Activated effector memory CD4-positive, alpha-beta T cell treated with anti-CD3 and anti-CD28 coated beads, Interleukin-2, amount 50 U/mL, for 16 hours (primary cell): ENCODE measurements at regions not wholly inside any gene's neighbourhood (a gene's known extent, or its start where the extent isn't known, plus 50 kb on each side); places are given as distances from the start of the nearest gene placed in this dataset.

Experiments
- DNase-seq: peaks from one replicate; pipeline ENCODE4 v3.0.0-alpha.2; 2020

GRCh38 chr7:130931423-130931822 lies 197.4 kb upstream of the KLF14 start:
- no peak for DNase-seq

- peak; percentile 62 for DNase-seq
These were observed 198.1 kb upstream of the KLF14 start for GRCh38 chr7:130932088-130932487.

- peak; percentile 63 for DNase-seq
These were observed 198.8 kb upstream of the KLF14 start for GRCh38 chr7:130932667-130933432.

DNA sequence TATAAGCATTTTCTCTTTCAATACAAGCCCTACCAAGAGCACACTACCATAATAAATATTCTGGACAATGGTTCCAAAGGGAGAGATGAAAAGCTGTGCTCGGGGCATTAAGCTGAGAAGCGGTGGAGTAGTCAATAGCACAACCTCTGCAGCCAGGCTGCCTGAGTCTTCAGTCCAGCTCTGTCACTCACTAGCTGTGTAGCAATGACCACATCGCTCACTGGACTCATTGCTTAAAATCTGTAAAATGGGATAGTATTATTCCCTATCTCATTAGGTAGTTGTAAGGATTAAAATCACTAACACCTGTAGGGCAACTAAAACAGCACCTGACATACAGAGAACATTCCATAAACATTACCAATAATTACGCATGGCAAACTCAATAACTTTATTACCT lies 199.9 kb upstream of the KLF14 start:
- no peak for DNase-seq

DNA sequence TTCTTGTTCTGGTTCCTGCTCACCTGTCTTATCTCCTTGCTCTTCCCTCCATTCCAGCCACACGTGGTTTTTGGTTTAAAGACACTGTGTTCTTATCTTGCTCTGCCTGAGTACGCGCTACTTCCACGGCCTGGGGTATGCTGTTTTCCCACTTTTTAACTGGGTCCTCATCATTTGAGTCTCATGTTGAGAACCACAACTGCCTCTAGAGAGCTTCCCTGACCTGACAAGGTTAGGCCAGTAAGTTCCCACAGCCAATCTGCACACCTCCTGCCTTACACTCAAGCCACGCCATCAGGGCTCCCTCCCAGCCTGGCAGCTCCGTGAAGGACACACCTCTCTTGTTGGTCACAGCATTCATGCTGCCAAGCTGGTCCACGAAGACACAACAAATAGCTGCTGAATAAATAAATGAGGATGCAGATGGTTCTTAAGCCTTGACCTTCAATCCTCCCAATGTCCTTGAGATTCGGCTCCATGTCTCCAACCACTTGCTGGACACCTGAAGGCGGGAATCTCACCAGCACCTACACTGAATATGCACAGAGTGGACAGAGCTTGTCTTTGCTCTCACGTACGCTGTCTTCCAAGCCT lies 201.7 kb upstream of the KLF14 start:
- peak; percentile 61 for DNase-seq

- DNase-seq: peak; percentile 62
These were observed 202.4 kb upstream of the KLF14 start for GRCh38 chr7:130936202-130936931.

DNA sequence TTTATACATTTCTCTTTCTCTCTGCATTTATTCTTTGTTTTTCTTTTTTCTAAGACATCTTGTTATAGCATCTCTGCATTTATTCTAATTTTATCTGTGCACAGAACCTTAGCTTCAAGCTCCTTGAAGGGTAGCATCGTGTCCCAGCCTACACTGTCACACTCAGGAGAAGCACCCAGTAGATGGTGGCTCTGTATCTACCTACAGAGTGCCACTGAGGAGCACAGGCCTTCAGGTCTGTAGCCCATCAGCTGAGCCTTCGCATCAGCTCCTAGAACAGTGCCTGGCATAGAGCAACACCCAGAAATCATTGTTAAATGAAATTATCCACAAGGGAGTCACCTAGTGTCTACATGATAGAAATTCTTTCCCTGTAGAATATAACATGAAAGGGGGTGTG lies 203.0 kb upstream of the KLF14 start:
- DNase-seq: no peak

GRCh38 chr7:130937830-130938229 lies 203.8 kb upstream of the KLF14 start:
- peak; percentile 58 for DNase-seq

DNA sequence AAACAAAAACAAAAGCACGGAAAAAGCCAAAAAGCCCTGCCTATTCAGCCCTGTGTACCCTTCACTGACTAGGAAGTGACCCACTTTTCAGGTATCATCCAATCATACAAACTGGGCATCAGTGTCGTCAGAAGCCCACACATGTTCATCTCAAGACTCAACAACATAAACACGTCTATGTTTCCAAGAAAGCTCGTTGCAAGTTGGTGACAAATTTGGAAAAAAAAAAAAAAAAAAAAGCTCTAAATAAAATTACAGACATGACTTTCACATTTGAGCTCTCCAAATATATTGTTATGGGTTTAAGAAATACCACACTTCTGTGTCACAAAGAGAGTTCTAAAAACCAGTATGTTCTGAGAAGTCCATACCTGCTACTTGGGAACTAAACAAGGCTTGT lies 204.7 kb upstream of the KLF14 start:
- DNase-seq: peak; percentile 73

GRCh38 chr7:130939321-130940095 lies 205.5 kb upstream of the KLF14 start:
- DNase-seq: no peak

GRCh38 chr7:130940326-130940725 lies 206.3 kb upstream of the KLF14 start:
- no peak for DNase-seq

DNA sequence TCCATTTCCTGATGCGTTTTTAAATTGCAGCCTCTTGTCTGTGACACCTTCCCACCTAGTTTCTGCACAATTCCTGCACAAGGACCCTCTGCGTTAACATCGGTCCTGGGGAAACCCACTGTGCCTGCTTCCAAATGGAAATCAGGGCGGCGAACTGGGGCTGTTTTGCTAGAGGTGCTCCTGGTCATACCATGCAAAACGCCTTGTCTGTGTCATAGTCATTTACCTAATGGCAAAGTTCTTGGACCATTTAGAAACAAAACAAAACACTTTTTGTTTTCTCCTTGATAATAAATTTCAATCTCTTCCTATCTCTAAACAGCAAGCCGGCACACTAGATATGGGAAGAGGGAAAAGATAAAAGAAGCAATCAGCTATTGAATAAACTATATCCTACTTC lies 206.9 kb upstream of the KLF14 start:
- DNase-seq: no peak

DNA sequence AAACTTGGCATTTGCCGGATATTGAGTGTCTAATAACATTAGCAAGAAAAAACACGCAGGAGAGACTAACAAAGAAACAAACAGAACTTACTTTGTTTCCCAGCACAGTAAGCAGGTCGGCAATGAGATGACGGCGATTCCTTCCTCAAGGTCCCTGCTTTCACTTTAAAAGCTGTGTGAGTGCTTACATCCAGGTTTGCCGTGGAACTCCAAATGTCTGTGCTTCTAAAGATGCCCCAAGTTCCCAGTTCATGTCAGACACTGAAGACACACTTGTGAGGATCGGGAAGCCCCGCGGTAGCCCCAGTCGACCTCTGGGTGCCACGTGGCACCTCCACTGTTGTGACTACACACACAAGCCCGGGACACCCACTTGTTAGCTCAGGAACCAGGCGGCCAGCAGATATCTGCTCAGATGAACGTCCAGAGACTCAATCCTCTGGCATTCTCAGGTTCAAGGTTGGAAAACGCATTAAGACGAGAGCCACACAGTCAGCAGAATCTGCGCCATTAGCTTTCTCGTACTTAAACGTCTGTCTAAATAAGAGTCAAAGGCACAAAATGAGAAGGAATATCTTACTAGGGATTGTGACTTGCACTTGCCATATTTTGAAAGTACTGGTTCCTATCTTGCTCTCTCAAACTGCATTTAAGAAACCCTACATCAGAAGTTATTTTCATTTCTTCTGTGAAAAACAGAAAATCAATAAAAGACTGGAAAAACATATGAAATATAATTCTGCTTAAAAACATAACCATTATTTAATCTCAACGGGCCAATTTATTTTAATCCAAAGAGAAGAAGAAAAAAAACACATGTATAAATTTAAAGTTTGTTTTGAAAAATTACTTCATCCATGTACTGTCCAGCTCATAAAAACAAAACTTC lies 207.6 kb upstream of the KLF14 start:
- DNase-seq: peak; percentile 83

- peak; percentile 75 for DNase-seq
These were observed 208.4 kb upstream of the KLF14 start for GRCh38 chr7:130942211-130942964.

DNA sequence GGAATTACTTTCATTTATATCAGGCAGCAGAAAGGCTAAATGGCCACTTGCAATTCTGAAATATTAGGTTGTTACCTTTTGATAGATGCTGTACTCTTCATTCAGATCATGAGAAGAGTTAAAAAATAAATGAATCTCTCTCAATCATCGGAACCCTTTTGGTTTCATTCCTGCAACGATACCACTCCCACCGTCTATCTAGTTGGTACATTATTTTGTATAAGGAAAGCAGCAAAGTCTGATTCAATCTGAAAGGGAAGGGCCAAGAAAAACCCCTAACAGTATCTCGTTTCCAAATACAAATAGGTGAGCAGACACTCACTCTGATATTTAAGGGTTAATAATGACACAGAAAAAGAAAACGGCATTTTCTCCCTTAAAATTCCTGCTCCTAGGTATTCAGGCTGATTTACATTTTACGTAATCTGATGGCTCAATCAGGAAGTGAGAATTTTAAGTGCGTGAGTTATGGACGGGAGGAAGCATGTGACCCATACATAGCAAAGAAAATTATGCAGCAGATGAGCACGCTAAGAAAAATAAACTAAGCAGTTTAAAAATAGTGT lies 209.4 kb upstream of the KLF14 start:
- no peak for DNase-seq

- no peak for DNase-seq
These were observed 210.0 kb upstream of the KLF14 start for GRCh38 chr7:130943981-130944380.

GRCh38 chr7:130944997-130945396 lies 211.0 kb upstream of the KLF14 start:
- DNase-seq: no peak

DNA sequence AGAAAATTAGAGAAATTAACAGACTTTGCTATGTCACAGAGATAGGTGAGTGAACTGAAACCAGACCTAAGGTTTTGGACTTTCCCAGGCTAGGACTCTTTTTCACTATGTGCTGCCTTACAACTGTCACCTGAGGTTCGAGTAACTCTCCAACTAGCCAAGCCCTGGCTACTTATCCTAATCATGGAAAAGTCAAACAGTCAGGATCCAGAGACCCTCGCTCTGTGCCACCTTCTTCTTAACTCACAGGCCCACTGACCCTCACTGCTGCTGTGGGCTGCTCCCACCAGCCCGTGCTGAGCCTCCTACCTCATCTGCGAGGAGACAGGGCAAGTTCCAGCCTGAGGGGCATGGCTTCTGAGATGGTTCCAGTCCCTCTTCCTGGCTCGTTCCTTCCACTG lies 211.4 kb upstream of the KLF14 start:
- peak; percentile 69 for DNase-seq

DNA sequence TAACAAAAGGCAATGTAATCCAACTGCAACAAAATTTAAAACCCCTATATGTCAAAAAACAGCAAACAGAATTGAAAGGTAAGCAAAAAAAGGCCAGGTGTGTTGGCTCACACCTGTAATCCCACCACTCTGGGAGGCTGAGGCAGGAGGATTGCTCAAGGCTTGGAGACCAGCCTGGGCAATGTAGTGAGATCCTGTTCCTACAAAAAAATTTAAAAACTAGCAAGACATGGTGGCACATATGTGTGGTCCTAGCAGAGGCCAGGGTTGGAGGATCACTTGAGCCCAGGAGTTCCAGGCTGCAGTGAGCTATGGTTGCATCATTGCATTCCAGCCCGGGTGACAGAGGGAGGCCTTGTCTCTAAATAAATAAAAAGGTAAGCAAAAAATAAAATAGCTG lies 212.1 kb upstream of the KLF14 start:
- DNase-seq: no peak

DNA sequence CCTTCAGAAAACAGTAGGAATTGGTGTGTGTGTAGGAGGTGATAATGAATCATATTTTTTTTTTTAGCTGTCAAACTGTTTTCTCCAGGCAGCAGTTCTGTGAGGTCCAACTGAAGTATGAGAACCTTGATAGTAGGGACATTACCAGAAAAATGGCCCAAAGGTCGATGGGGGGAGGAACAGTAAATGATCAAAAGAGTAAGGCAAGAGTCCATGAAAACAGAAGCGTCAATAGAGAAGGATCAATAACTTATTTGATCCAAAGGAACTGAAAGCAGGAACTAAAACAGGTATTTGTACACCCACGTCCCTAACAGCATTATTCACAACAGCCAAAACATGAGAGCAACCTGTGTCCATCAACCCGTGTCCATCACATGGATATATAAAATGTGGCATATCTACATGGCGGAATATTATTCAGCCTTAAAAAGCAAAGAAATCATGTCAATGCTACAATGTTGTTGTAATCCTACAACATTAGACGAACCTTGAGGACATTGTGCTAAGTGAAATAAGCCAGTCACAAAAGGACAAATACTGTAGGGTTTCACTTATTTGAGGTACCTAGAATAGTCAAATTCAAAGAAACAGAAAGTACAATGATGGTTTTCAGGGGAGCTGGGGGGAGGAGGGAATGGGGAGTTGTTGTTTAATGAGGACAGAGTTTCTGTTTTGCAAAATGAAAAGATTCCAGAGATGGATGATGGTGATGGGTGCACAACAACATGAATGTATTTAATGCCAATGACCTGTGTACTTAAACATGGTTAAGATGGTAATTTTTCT lies 214.0 kb upstream of the KLF14 start:
- DNase-seq: no peak
